Activated CD8-positive, alpha-beta T cell treated with anti-CD3 and anti-CD28 coated beads for 36 hours (primary cell): ENCODE measurements at regions not wholly inside any gene's neighbourhood (a gene's known extent, or its start where the extent isn't known, plus 50 kb on each side); places are given as distances from the start of the nearest gene placed in this dataset.
A peak's percentile ranks its signal among the peaks of the same experiment; 100 is the strongest.

ENCODE experiments used
- ATAC-seq: fragments of 200-7000 bp; cut with Tn5 transposase; one replicate; pipeline ENCODE4 v1.10.0; 2021; ENCODE audit warnings: mild to moderate bottlenecking, moderate library complexity
- CTCF ChIA-PET: fragments of 350-600 bp; sonication (Branson Sonifier 250); formaldehyde crosslinking; loops from one replicate; lab custom pipeline; 2021; ENCODE audit warnings: antibody characterized with exemption; lab: Charles Lee
- POLR2A ChIA-PET: fragments of 350-600 bp; sonication (Branson Sonifier 250); formaldehyde crosslinking; loops from one replicate; lab custom pipeline; 2021; ENCODE audit warnings: antibody characterized with exemption; lab: Charles Lee
- DNase-seq: peaks from one replicate; pipeline ENCODE4 v3.0.0-alpha.2; 2020
- H3K27ac Mint-ChIP-seq: one replicate; pipeline ENCODE4 v1.8.0; 2021; ENCODE audit warnings: mild to moderate bottlenecking, mixed read lengths
- H3K27me3 Mint-ChIP-seq: one replicate; pipeline ENCODE4 v1.8.0; 2021; ENCODE audit warnings: mixed read lengths
- H3K36me3 Mint-ChIP-seq: one replicate; pipeline ENCODE4 v1.8.0; 2021; ENCODE audit warnings: low read depth, mixed read lengths
- H3K4me1 Mint-ChIP-seq: one replicate; pipeline ENCODE4 v1.8.0; 2021; ENCODE audit warnings: low read depth, mixed read lengths
- H3K4me3 Mint-ChIP-seq: one replicate; pipeline ENCODE4 v1.8.0; 2021; ENCODE audit warnings: mild to moderate bottlenecking, moderate library complexity, mixed read lengths
- H3K9me3 Mint-ChIP-seq: one replicate; pipeline ENCODE4 v1.8.0; 2021; ENCODE audit warnings: mixed read lengths
- CTCF ChIP-seq: fragments of 200-600 bp; IDR thresholded peaks from one replicate; pipeline ENCODE4 v1.8.0; 2022; ENCODE audit warnings: antibody characterized with exemption, mild to moderate bottlenecking
- intact Hi-C: fragments of 100-400 bp; cut with micrococcal nuclease; formaldehyde crosslinking; loops from one replicate; pipeline ENCODE4 v1.10.0; 2022

GRCh38 chr3:178022599-178022998 lies 513.6 kb upstream of the KCNMB2 start:
- Mint-ChIP-seq H3K27me3 (no peaks in the 10 kb centered on the region), H3K27ac (no peak overlapping the region), H3K9me3 (no peaks in the 10 kb centered on the region), H3K4me1 (no peaks in the 10 kb centered on the region), H3K36me3 (no peaks in the 10 kb centered on the region), H3K4me3 (no peak overlapping the region)
- intact Hi-C loops: no loop called here
- CTCF ChIA-PET: no interaction called here
- DNase-seq (peak; percentile 4), ATAC-seq (peak; percentile 37)
- TF ChIP-seq CTCF: no peak
- POLR2A ChIA-PET: interaction anchor here (1.1 kb wide), 1 partner anchor 15 kb away, joined by 3 read pairs; no protein-coding TSS in a partner anchor

GRCh38 chr3:178028933-178029332 lies 507.3 kb upstream of the KCNMB2 start:
- no peak overlapping the region for H3K4me3 Mint-ChIP-seq
- CTCF ChIA-PET: no interaction called here
- H3K36me3 Mint-ChIP-seq: no peaks in the 10 kb centered on the region
- POLR2A ChIA-PET: no interaction called here
- ATAC-seq: no peak
- no peaks in the 10 kb centered on the region for H3K27me3 Mint-ChIP-seq
- DNase-seq: no peak
- no peaks in the 10 kb centered on the region for H3K4me1 Mint-ChIP-seq
- intact Hi-C loops: no loop called here
- H3K27ac Mint-ChIP-seq: no peak overlapping the region
- H3K9me3 Mint-ChIP-seq: no peaks in the 10 kb centered on the region
- TF ChIP-seq CTCF: no peak

GRCh38 chr3:178036451-178037144 lies 499.6 kb upstream of the KCNMB2 start:
- H3K27me3 Mint-ChIP-seq: no peaks in the 10 kb centered on the region
- ChIA-PET POLR2A (no interaction called here), CTCF (no interaction called here)
- ATAC-seq: no peak
- no peak for TF ChIP-seq CTCF
- no peaks in the 10 kb centered on the region for H3K9me3 Mint-ChIP-seq
- no peaks in the 10 kb centered on the region for H3K4me1 Mint-ChIP-seq
- no peaks in the 10 kb centered on the region for H3K36me3 Mint-ChIP-seq
- no peak for DNase-seq
- H3K4me3 Mint-ChIP-seq: no peak overlapping the region
- H3K27ac Mint-ChIP-seq: no peak overlapping the region
- intact Hi-C loops: no loop called here

- ChIA-PET CTCF (no interaction called here), POLR2A (no interaction called here)
- H3K27ac Mint-ChIP-seq: no peak overlapping the region
Measured at GRCh38 chr3:178041931-178042330, 494.3 kb upstream of the KCNMB2 start.

More at GRCh38 chr3:178041931-178042330, 494.3 kb upstream of the KCNMB2 start:
- H3K36me3 Mint-ChIP-seq: no peaks in the 10 kb centered on the region
- no peaks in the 10 kb centered on the region for H3K4me1 Mint-ChIP-seq
- H3K27me3 Mint-ChIP-seq: no peaks in the 10 kb centered on the region
- DNase-seq (no peak), ATAC-seq (no peak)
- no peak for TF ChIP-seq CTCF
- intact Hi-C loops: no loop called here
- H3K4me3 Mint-ChIP-seq: no peak overlapping the region
- peaks cover 2% of the 10 kb centered on the region for H3K9me3 Mint-ChIP-seq
